Keratinocyte (primary cell): ENCODE measurements at regions not wholly inside any gene's neighbourhood (a gene's known extent, or its start where the extent isn't known, plus 50 kb on each side); places are given as distances from the start of the nearest gene placed in this dataset.

ENCODE experiments used
- DNase-seq: peaks from one replicate; pipeline ENCODE4 v3.0.0-alpha.2; 2011; ENCODE audit warnings: low read depth, missing footprints, low spot score
- FAIRE-seq: peaks from 2 replicates; lab custom pipeline; 2011; peaks lifted over from hg19 to GRCh38; lab: Jason Lieb, UNC
- H2AFZ ChIP-seq: 2 replicates; pipeline ENCODE4 v1.6.0; 2012; ENCODE audit warnings: low read length, control low read depth, inconsistent platforms; ENCODE audit not compliant: control insufficient read depth
- H3K27ac ChIP-seq: 2 replicates; pipeline ENCODE4 v1.5.1; 2011; ENCODE audit warnings: low read length; ENCODE audit not compliant: control insufficient read depth, insufficient read depth
- H3K27me3 ChIP-seq: 3 replicates; pipeline ENCODE4 v1.6.0; 2011; ENCODE audit warnings: low read length; ENCODE audit not compliant: control insufficient read depth, insufficient read depth; ENCODE audit errors: extremely low read depth
- H3K36me3 ChIP-seq, 2 experiments: 2 replicates in 1 of 2; 3 replicates in 1 of 2; pipeline ENCODE4 v1.5.1; 2011; ENCODE audit warnings: low read length in 2 of 2, mild to moderate bottlenecking in 1 of 2; ENCODE audit not compliant: control insufficient read depth in 2 of 2, insufficient read depth in 2 of 2; ENCODE audit errors: extremely low read depth in 1 of 2
- H3K4me1 ChIP-seq: 3 replicates; pipeline ENCODE4 v1.5.1; 2011; ENCODE audit warnings: low read length; ENCODE audit not compliant: control insufficient read depth, insufficient read depth; ENCODE audit errors: extremely low read depth
- H3K4me2 ChIP-seq: 3 replicates; pipeline ENCODE4 v1.6.0; 2011; ENCODE audit warnings: low read depth, low read length; ENCODE audit not compliant: control insufficient read depth, insufficient read depth; ENCODE audit errors: extremely low read depth
- H3K4me3 ChIP-seq, 3 experiments: fragments of 200-600 bp in 1 of 3; sonication (generic) in 1 of 3; 2 replicates in 2 of 3; 3 replicates in 1 of 3; pipeline ENCODE4 v1.5.1; 2011 to 2016; ENCODE audit warnings: low read length in 3 of 3, mild to moderate bottlenecking in 3 of 3, control low read depth in 2 of 3, inconsistent platforms in 1 of 3, low read depth in 1 of 3, mixed read lengths in 1 of 3, mixed run types in 1 of 3, moderate library complexity in 1 of 3; ENCODE audit not compliant: control insufficient read depth in 2 of 3, insufficient read depth in 2 of 3; ENCODE audit errors: extremely low read depth in 1 of 3
- H3K79me2 ChIP-seq: 2 replicates; pipeline ENCODE4 v1.6.0; 2012; ENCODE audit warnings: low read length; ENCODE audit not compliant: control insufficient read depth, insufficient read depth
- H3K9ac ChIP-seq: 3 replicates; pipeline ENCODE4 v1.6.0; 2011; ENCODE audit warnings: low read length; ENCODE audit not compliant: control insufficient read depth, insufficient read depth; ENCODE audit errors: extremely low read depth
- H3K9me1 ChIP-seq: 3 replicates; pipeline ENCODE4 v1.6.0; 2011; ENCODE audit warnings: low read length; ENCODE audit not compliant: control insufficient read depth, insufficient read depth; ENCODE audit errors: extremely low read depth
- H3K9me3 ChIP-seq: 2 replicates; pipeline ENCODE4 v1.5.1; 2012; ENCODE audit warnings: low read depth, low read length; ENCODE audit not compliant: control insufficient read depth
- H4K20me1 ChIP-seq: 3 replicates; pipeline ENCODE4 v1.6.0; 2011; ENCODE audit warnings: low read length; ENCODE audit not compliant: control insufficient read depth, insufficient read depth; ENCODE audit errors: extremely low read depth
- EZH2 ChIP-seq: IDR thresholded peaks from one replicate; pipeline ENCODE4 v1.6.1; 2012; ENCODE audit warnings: inconsistent platforms, mild to moderate bottlenecking, low read length, moderate library complexity
- dilution Hi-C: fragments of 300-500 bp; cut with MboI; formaldehyde crosslinking; loops from one replicate; pipeline ENCODE4 v1.7.0; 2020; ENCODE audit warnings: low sequenced_read_pairs; ENCODE audit not compliant: extremely low pct_ligation_motif_present
- TF ChIP-seq, protein P1 (sequence below), 3 experiments: IDR thresholded peaks in 1 of 3; conservative IDR thresholded peaks in 1 of 3; optimal IDR thresholded peaks in 1 of 3; 2 replicates in 2 of 3; 3 replicates in 1 of 3; pipeline versions ENCODE3 to v1.5.1; 2011; ENCODE audit warnings: low read length in 3 of 3, mild to moderate bottlenecking in 3 of 3, moderate library complexity in 2 of 3, control low read depth in 1 of 3, inconsistent platforms in 1 of 3; ENCODE audit not compliant: insufficient read depth in 2 of 3; ENCODE audit errors: extremely low read depth in 1 of 3

DNA sequence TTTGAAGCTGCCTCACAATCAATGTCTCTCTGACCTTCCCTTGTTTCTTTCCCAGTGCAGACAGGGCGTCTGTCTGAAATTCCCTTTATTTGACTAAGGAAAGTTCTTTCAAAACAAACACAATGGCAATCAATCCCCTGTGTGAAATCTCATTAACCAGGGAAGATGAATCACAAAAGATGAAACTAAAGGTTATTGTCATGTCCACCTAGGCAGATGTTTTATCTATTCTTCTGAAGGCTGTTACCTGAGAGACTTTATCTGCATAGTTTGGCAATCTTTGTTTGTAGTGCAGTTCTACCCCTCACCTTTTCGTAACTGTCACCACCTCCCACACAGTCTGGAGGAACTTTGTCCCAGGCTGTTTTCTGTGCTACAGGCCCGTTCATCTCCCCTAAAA is 217.5 kb upstream of the RIOK2 start:
- H3K9me1 ChIP-seq: no peaks in the 10 kb centered on the region
- H3K27ac ChIP-seq: no peak overlapping the region
- H3K9me3 ChIP-seq: no peaks in the 10 kb centered on the region
- H3K9ac ChIP-seq: no peak overlapping the region
- no peak overlapping the region for H3K4me3 ChIP-seq
- no peak for FAIRE-seq
- DNase-seq: no peak
- dilution Hi-C loops: no loop called here
- H3K4me2 ChIP-seq: no peak overlapping the region
- H3K4me1 ChIP-seq: no peaks in the 10 kb centered on the region
- H2AFZ ChIP-seq: no peak overlapping the region
- no peaks in the 10 kb centered on the region for H3K27me3 ChIP-seq
- H4K20me1 ChIP-seq: no peaks in the 10 kb centered on the region
- H3K79me2 ChIP-seq: no peaks in the 10 kb centered on the region
- no peak for TF ChIP-seq EZH2
- TF ChIP-seq, protein P1, sequence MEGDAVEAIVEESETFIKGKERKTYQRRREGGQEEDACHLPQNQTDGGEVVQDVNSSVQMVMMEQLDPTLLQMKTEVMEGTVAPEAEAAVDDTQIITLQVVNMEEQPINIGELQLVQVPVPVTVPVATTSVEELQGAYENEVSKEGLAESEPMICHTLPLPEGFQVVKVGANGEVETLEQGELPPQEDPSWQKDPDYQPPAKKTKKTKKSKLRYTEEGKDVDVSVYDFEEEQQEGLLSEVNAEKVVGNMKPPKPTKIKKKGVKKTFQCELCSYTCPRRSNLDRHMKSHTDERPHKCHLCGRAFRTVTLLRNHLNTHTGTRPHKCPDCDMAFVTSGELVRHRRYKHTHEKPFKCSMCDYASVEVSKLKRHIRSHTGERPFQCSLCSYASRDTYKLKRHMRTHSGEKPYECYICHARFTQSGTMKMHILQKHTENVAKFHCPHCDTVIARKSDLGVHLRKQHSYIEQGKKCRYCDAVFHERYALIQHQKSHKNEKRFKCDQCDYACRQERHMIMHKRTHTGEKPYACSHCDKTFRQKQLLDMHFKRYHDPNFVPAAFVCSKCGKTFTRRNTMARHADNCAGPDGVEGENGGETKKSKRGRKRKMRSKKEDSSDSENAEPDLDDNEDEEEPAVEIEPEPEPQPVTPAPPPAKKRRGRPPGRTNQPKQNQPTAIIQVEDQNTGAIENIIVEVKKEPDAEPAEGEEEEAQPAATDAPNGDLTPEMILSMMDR (optimal IDR thresholded peaks at IDR 0.05 in 1 of 3, IDR thresholded peaks at IDR 0.05 in 1 of 3, conservative IDR thresholded peaks at IDR 0.05 in 1 of 3; ENCODE audit: extremely low read depth in 1 of 3, insufficient read depth in 2 of 3, low read length in 3 of 3): no peak
- no peaks in the 10 kb centered on the region for H3K36me3 ChIP-seq

DNA sequence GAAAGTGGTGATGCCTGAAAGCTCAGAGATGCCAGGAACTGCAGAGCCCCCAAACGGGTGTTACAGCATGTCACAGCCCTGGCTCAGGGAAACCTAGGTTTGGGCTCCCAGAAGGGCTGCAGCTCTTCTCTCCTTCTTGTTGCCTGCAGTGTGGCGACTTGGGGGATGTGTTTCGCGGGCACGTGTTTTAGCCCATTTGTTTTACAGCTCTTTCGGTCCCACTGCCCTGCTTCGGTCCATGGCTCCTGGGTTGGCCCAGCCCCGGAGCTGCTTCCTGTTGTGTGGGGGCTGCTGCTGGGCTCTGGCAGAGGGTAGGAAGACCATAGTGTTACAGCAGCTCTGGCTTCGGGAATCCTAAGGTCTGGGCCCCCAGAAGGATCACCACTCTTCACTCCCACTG is 222.9 kb upstream of the RIOK2 start:
- dilution Hi-C loops: no loop called here
- no peak overlapping the region for H3K9ac ChIP-seq
- H3K79me2 ChIP-seq: no peaks in the 10 kb centered on the region
- TF ChIP-seq, protein P1 (optimal IDR thresholded peaks at IDR 0.05 in 1 of 3, IDR thresholded peaks at IDR 0.05 in 1 of 3, conservative IDR thresholded peaks at IDR 0.05 in 1 of 3; ENCODE audit: extremely low read depth in 1 of 3, insufficient read depth in 2 of 3, low read length in 3 of 3): no peak
- no peak for TF ChIP-seq EZH2
- no peaks in the 10 kb centered on the region for H3K9me3 ChIP-seq
- H4K20me1 ChIP-seq: no peaks in the 10 kb centered on the region
- H3K9me1 ChIP-seq: no peaks in the 10 kb centered on the region
- DNase-seq (no peak), FAIRE-seq (no peak)
- H3K4me1 ChIP-seq: no peaks in the 10 kb centered on the region
- H3K36me3 ChIP-seq: no peaks in the 10 kb centered on the region
- H3K27me3 ChIP-seq: no peaks in the 10 kb centered on the region
- no peak overlapping the region for H3K4me3 ChIP-seq
- H3K4me2 ChIP-seq: no peak overlapping the region
- H3K27ac ChIP-seq: no peak overlapping the region
- no peak overlapping the region for H2AFZ ChIP-seq
